Fibroblast of skin of left quadriceps (primary cell): ENCODE measurements at regions not wholly inside any gene's neighbourhood (a gene's known extent, or its start where the extent isn't known, plus 50 kb on each side); places are given as distances from the start of the nearest gene placed in this dataset.
A peak's percentile ranks its signal among the peaks of the same experiment; 100 is the strongest.
"Not testable (repeated sequence)": the region's sequence is repeated elsewhere in the genome, so short reads cannot be mapped to it uniquely, and the experiment has no call there.

ENCODE experiments used
- DNase-seq, 2 experiments: peaks; one replicate each; pipeline ENCODE4 v3.0.0-alpha.2; 2013; ENCODE audit warnings: low read depth in 2 of 2

DNA sequence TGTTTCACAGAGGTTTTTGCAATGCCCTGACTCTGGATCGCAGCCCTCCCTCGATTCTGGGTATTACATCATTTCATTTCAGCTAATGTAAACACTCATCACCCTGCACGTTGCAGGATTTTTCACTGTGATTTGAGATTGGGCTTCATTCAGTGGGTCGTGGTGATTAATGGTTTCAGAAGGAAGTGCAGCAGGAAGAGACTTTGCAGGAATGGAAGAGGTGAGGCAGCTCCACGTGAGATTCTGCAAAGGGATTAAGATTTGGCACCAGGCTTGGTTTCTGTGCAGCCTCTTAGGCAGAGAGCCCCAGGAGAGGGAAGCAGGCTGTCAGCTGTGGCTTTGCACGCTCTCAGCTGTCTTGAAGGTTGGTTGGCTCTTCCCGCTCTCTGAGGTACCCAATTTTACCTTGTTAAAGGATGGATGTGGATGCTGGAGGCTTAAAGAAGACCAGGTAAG is 95.2 kb downstream of the PLCE1 start:
- DNase-seq, result peak; percentile 39 to 47

DNA sequence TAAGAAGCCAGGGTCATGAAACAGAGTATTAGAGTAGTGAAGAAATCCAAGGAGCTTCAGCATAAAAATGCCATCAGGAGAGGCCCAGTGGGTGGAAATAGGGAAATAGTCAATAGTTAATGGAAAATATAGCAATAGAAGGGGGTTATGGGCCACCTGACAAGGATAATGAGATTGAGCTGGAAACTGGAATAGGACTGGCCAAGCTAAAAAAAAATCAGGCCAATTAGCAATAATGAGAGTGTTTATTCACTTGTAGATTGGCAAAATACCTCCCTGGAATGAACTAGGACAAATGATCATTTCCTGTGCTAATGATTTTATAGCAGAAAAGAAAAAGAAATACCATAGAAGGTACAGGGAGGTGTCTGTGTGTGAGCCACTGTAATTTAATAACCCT is 97.9 kb downstream of the PLCE1 start:
- DNase-seq, result no peak

GRCh38 chr10:94092848-94093247 is 99.1 kb downstream of the PLCE1 start:
- DNase-seq, result no peak

- DNase-seq, result no peak
These were observed 99.7 kb downstream of the PLCE1 start for GRCh38 chr10:94093286-94093905.

DNA sequence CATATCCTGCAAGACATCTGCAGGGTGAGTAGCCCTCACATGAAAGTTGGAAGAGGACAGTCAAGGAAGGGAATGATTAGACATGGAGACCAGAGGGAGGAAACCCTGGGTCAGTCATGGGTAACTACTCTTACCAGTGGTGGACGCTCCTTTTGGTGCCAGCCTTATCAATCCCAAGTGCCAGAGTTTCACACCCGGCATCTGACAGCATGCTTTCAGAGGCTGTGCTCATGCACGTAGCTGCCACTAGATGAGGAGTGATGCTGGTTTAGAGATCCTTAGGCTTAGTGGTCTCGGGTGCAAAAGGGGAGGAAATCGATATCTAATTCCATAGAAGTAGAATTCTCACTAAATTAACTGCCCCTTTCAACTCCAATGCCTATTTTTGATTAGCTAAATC is 100.8 kb downstream of the PLCE1 start:
- no peak for DNase-seq

- no peak for DNase-seq
These were observed 103.9 kb downstream of the PLCE1 start for GRCh38 chr10:94097656-94098055.

DNA sequence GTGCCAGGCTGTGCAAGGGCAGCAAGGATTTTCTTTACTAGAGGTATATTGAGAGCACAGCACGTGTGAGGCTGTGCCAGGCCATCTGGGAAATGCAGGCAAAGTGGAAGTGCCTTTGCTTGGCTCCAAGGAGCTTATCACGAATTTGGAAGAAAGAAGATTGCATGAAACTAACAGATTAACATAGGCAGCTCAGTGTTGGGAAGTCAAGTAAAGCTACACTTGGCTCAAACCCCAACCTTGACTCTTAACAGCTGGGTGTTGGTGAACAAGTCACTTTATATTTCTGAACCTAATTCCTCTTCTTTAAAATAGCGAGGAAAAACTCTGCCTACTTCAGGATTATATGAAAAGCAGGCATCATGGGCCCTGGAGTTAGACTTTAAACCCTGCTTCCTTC is 105.2 kb downstream of the PLCE1 start:
- DNase-seq, result no peak

GRCh38 chr10:94101894-94102293 is 108.2 kb downstream of the PLCE1 start:
- DNase-seq, result no peak

GRCh38 chr10:94102436-94102835 is 108.7 kb downstream of the PLCE1 start:
- DNase-seq, result no peak

DNA sequence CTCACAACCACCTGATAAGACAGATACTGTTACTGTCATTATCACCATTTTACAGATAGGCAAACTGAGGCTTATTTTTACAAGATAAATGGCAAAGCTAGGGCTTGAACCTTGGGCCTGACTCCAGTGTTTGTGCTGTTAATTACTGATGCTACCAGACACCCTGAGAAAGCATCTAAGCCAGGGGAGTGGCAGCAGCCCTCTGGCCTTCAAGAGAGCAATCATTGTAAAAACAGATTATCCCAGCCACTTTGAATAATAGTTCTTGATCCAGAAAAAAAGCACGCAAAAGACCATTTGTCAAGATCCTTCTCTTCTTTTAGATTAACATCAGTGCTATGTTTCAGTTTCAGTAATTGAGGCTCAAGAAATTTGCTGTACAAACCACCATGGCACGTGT is 109.5 kb downstream of the PLCE1 start:
- DNase-seq, result no peak

DNA sequence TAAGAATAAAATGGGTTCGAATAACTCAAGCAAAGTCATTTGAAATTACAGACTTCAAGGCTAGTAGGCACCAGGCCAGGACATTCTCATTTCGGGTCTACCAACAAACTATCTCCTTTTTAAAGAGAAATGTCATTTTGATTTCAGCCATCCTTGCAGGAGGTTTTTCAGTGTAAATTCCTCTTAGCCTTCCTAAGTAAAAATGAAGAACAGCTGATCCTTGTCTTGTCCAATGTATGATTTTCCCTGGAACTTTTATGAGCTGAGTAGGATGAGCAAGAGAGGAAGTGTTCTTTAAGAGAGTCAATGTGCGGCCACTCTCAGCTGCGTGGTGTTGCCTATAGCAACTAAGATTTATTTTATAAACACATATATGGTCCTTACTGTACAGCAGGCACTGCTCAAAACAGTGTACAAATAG is 110.1 kb downstream of the PLCE1 start:
- peak in 1 of 2 experiments; percentile 49 for DNase-seq

DNA sequence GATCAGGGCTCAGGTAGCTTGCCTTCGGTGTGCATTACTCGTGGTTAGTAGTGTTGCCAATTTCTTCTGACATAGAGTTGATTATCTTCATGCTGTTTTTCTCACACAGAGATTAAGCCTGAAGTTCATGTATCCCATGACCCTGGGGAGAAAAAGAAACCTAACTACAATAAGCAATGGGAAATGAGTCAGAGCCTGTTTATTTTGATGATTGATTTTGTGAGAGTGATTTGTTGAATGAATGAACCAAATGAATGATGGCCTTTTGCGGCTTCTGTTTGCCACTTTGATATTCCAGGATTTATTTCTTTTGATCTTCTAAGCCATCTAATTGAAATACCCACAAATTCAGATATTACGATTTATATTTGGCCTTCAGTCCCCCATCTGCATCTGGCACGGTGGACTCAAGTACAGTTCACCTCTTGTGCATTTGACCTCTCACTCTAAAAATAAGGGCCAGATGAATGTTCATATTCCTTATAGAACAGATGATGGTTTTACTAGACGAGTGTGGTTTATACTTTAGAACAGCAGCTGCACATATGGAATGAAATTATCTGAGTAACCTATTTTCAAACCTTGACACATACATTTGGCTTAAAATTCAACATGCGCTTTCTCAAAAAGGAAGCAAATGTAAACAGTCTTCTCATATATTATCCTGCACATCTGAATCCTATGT is 110.7 kb downstream of the PLCE1 start:
- DNase-seq, result no peak

- DNase-seq, result no peak
These were observed 111.5 kb downstream of the PLCE1 start for GRCh38 chr10:94105226-94105625.

DNA sequence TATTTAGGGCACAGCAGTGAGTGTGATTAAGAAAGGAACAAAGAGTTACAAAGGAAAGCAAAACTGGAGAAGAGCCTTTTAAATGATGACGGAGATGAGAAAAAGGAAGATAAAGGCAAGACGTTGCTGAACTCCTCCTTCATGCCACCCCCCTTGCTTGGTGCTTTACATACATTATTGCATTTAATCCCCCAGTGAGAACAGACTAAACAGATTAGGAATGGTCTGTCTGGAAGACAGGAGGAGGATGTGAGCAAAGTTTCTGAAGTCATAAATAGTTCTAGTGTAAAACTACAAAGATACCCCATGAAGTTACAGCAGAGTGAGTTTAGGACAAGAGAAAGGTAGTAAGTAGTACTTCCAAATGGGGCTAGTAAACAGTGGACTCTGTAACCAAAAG is 113.5 kb downstream of the PLCE1 start:
- DNase-seq, result no peak

GRCh38 chr10:94108200-94108599 is 114.5 kb downstream of the PLCE1 start:
- peak in 1 of 2 experiments; percentile 50 for DNase-seq

GRCh38 chr10:94111367-94111766 is 117.6 kb downstream of the PLCE1 start:
- no peak for DNase-seq

DNA sequence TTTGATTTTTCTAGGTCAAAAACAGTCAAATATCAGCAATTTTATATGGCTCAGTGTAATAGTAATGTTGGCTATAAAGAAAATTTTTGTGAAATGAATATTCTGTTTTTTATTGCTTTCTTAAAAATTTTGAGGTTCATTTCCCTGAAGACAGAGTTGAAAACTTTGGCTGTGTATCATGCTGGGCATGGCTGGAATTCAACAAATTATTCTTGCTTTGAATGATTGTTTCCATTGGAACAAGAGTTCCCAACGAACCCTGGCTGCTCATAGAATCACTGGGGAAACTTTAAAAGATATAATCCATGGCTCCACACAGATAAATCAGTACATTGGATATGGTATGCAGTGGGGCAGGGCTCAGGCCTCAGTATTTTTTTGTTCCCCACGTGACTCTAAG is 118.6 kb downstream of the PLCE1 start:
- DNase-seq, result no peak

DNA sequence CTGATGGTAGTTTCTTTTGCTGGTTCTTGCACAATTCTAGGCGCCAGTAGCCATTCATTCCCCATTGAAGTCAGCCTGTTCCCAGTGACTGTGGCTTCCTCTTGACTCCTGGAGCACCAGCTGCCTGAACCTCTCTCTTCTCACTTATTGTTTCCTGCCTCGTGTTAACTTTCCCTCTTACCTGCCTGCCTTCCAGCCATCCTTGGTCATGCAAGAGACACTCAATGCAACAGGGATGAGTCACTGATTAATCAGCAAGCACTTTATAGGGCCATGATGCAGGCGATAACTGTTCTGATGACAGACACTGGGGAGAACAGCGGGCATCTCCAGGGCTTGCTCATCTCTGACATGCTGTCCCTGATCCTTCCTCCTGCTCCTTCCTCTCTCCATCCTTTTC is 122.0 kb downstream of the PLCE1 start:
- no peak for DNase-seq

GRCh38 chr10:94116848-94117247 is 123.1 kb downstream of the PLCE1 start:
- no peak for DNase-seq

DNA sequence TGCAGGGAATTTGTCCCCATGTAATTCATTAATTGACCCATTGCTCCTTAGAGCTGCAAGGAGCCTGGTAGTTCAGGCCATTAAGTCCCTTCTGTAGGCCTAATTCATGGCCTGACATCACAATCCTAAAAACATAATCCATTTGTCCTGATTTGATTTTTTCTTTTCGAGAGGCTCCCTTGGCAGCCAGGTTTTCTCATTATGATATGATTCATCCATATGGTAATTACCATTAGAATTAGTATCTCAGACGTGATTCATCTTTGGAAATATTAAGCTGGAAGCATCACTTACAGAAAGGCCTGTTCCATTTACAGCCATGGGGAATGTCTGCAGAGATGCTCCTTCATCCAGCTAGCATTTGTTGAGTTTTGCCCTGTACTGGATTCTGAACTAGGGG is 128.5 kb downstream of the PLCE1 start:
- DNase-seq, result no peak

DNA sequence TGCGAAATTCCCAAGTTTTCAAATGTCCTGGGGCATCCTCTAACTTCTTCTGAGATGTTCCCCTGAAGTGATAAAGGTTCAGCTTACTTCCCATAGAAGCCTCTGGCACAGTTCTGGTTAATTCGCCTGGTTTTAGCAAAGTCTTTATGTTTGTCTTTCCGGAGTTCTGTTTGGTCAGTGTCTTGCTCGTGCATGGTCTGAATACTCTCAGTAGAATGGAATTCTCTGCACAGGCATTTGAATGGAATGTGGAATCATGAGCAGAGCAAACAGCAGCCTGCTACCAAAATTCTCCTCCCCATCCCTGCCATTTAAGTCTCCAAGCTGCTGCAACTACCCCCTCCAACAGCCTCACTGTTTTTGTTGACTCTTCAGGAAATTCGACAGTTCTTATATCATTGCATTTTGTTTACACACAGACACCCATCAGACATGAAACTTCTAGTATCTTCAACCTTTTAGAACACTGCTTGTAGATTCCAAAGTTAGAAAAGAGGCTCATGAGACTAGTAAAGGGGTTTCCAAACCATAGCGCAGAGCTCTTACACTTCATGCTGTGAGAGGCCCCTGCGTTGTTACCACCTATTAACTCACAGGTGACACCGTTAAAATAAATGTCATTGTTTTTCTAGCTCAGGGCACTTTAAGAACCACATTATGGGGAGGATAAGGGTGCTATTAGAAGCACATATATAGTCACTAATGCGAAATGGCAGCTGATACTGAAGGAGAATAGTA is 129.7 kb downstream of the PLCE1 start:
- peak; percentile 81 to 82 for DNase-seq

DNA sequence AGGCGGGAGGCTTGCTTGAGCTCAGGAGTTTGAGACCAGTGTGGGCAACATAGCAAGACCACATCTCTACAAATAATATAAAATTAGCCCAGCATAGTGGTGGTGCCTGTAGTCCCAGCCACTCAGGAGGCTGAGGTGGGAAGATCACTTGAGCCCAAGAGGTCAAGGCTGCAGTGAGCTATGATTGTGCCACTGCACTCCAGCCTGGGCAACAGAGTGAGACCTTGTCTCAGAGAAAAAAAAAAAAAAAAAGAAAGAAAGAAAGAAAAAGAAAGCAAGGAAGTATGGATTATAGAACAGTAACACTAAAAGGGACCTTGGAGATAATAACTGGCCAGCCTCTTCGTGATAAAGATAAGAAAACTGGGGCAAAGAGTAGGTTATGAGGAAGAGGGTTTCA is 130.4 kb downstream of the PLCE1 start:
- not testable (repeated sequence) for DNase-seq

DNA sequence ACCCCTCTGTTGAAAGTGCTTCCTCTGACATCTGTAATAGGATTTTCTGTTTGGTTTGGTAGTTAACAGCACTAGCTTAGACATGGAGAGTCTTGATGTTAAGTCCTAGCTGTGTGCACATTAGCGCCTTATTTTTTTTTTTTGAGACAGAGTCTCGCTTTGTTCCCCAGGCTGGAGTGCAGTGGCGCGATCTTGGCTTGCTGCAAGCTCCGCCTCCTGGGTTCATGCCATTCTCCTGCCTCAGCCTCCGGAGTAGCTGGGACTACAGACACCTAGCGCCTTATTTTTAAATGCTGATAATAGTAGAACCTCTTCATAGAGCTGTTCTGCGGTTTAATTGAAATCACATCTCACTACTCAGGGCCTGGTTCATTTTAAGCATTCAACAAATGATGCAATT is 131.5 kb downstream of the PLCE1 start:
- DNase-seq, result not testable (repeated sequence)
